ENCODE measurements at regions not wholly inside any gene's neighbourhood (a gene's known extent, or its start where the extent isn't known, plus 50 kb on each side); places are given as distances from the start of the nearest gene placed in this dataset.

DNA sequence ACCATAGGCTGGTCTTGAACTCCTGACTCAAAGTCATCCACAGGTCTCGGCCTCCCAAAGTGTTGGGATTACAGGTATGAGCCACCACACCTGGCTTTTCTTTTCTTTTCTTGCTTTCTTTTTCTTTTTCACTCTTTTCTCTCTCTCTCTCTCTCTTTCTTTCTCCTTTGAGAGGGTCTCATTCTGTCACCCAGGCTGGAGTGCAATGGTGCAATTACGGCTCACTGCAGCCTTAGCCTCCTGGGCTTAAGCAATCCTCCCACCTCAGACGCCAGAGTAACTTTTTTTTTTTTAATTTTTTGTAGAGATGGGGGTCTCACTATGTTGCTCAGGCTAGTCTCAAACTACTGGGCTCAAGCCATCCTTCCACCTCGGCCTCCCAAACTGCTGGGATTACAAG is 133.1 kb upstream of the UBE2E1 start:
- no peaks in the 10 kb centered on the region for H3K4me1 ChIP-seq (ENCODE audit: insufficient read depth, insufficient read length)
- no peak overlapping the region for H3K9ac ChIP-seq (ENCODE audit: insufficient read length, low read depth)
- no peaks in the 10 kb centered on the region for H3K27me3 ChIP-seq (ENCODE audit: insufficient read depth, insufficient read length)
- H3K9me3 ChIP-seq (ENCODE audit: insufficient read depth, low read length), result no peaks in the 10 kb centered on the region
- no peak for DNase-seq (ENCODE audit: low read depth, low spot score)
- H3K4me3 ChIP-seq (ENCODE audit: insufficient read length, low read depth), result no peak overlapping the region
- no peaks in the 10 kb centered on the region for H3K36me3 ChIP-seq (ENCODE audit: insufficient read depth, insufficient read length, low read length)
- TF ChIP-seq ZNF274 (IDR thresholded peaks at IDR 0.05; ENCODE audit: low read depth, low read length) (no peak), SUZ12 (IDR thresholded peaks at IDR 0.05; ENCODE audit: extremely low read depth, insufficient read depth, insufficient read length) (no peak), YY1 (IDR thresholded peaks at IDR 0.05; ENCODE audit: insufficient read depth, insufficient read length) (no peak)

- Histone ChIP-seq H3K36me3 (ENCODE audit: insufficient read depth, insufficient read length, low read length) (no peaks in the 10 kb centered on the region), H3K4me3 (ENCODE audit: insufficient read length, low read depth) (no peak overlapping the region), H3K9ac (ENCODE audit: insufficient read length, low read depth) (no peak overlapping the region), H3K27me3 (ENCODE audit: insufficient read depth, insufficient read length) (no peaks in the 10 kb centered on the region), H3K9me3 (ENCODE audit: insufficient read depth, low read length) (no peaks in the 10 kb centered on the region), H3K4me1 (ENCODE audit: insufficient read depth, insufficient read length) (no peaks in the 10 kb centered on the region)
- TF ChIP-seq ZNF274 (IDR thresholded peaks at IDR 0.05; ENCODE audit: low read depth, low read length) (no peak), SUZ12 (IDR thresholded peaks at IDR 0.05; ENCODE audit: extremely low read depth, insufficient read depth, insufficient read length) (no peak), YY1 (IDR thresholded peaks at IDR 0.05; ENCODE audit: insufficient read depth, insufficient read length) (no peak)
- no peak for DNase-seq (ENCODE audit: low read depth, low spot score)
Observed at GRCh38 chr3:23675010-23675409, 130.7 kb upstream of the UBE2E1 start.

DNA sequence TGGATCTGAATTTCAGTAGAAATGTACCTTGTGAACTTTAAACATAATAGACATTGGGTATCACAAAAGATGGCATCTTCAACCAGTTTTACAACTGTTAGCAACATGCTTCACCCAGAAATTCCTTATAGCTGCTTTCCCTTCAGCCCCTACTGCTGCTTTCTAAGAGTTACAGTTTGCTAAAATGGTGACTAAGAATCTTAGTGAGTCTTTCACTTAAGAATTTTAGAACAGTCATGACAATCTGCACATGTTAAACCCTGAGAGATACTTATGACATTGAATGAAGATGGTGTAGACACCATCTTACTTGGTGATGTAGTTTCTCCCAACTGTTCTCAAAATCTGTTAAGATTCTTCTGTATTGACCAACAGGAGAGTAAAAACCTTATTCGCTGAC is 129.7 kb upstream of the UBE2E1 start:
- no peak for DNase-seq (ENCODE audit: low read depth, low spot score)
- no peaks in the 10 kb centered on the region for H3K36me3 ChIP-seq (ENCODE audit: insufficient read depth, insufficient read length, low read length)
- H3K9me3 ChIP-seq (ENCODE audit: insufficient read depth, low read length), result no peaks in the 10 kb centered on the region
- H3K4me1 ChIP-seq (ENCODE audit: insufficient read depth, insufficient read length), result no peaks in the 10 kb centered on the region
- no peaks in the 10 kb centered on the region for H3K27me3 ChIP-seq (ENCODE audit: insufficient read depth, insufficient read length)
- H3K9ac ChIP-seq (ENCODE audit: insufficient read length, low read depth), result no peak overlapping the region
- TF ChIP-seq ZNF274 (IDR thresholded peaks at IDR 0.05; ENCODE audit: low read depth, low read length) (no peak), YY1 (IDR thresholded peaks at IDR 0.05; ENCODE audit: insufficient read depth, insufficient read length) (no peak), SUZ12 (IDR thresholded peaks at IDR 0.05; ENCODE audit: extremely low read depth, insufficient read depth, insufficient read length) (no peak)
- H3K4me3 ChIP-seq (ENCODE audit: insufficient read length, low read depth), result no peak overlapping the region

GRCh38 chr3:23682646-23683045 is 123.1 kb upstream of the UBE2E1 start:
- no peak overlapping the region for H3K9ac ChIP-seq (ENCODE audit: insufficient read length, low read depth)
- H3K9me3 ChIP-seq (ENCODE audit: insufficient read depth, low read length), result no peaks in the 10 kb centered on the region
- TF ChIP-seq SUZ12 (IDR thresholded peaks at IDR 0.05; ENCODE audit: extremely low read depth, insufficient read depth, insufficient read length), result no peak
- TF ChIP-seq ZNF274 (IDR thresholded peaks at IDR 0.05; ENCODE audit: low read depth, low read length), result no peak
- no peak for TF ChIP-seq YY1 (IDR thresholded peaks at IDR 0.05; ENCODE audit: insufficient read depth, insufficient read length)
- no peaks in the 10 kb centered on the region for H3K36me3 ChIP-seq (ENCODE audit: insufficient read depth, insufficient read length, low read length)
- H3K27me3 ChIP-seq (ENCODE audit: insufficient read depth, insufficient read length), result no peaks in the 10 kb centered on the region
- no peak overlapping the region for H3K4me3 ChIP-seq (ENCODE audit: insufficient read length, low read depth)
- DNase-seq (ENCODE audit: low read depth, low spot score), result no peak
- no peaks in the 10 kb centered on the region for H3K4me1 ChIP-seq (ENCODE audit: insufficient read depth, insufficient read length)

DNA sequence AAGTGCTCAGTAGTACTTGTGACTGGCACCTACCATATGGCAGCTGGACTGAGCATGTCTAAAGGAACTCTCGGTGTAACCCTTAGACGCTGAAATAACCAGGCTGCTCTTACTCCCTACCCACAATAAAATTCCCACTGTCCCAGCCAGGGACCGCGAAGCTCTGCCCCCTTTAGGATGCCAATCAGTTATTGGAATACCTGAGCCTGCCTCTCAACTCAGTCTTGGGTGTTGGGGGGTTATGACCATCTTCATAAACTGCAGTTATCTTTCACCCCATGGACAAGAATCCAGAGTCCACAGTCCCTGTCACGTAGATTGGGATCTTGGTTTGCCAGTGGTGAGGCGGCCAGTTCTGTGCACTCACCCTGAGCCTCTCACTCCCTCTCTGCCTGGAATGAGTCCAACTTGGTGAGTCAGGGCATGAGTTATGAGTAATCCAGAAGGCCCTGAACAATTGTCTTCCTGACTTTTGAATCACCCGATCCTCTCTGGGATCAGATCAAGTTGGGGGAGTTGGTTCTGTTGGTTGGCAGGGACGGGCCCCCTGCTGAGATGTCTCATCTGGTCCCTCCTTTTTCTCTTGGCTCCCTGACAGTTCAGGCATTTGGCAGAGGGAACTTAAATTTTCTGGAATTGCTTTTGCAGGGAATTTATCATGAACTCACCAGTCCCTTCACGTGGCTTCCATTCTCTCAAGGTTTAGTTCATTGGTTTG is 120.1 kb upstream of the UBE2E1 start:
- no peak overlapping the region for H3K4me3 ChIP-seq (ENCODE audit: insufficient read length, low read depth)
- no peaks in the 10 kb centered on the region for H3K27me3 ChIP-seq (ENCODE audit: insufficient read depth, insufficient read length)
- no peak overlapping the region for H3K9ac ChIP-seq (ENCODE audit: insufficient read length, low read depth)
- H3K36me3 ChIP-seq (ENCODE audit: insufficient read depth, insufficient read length, low read length), result no peaks in the 10 kb centered on the region
- peaks cover 17% of the 10 kb centered on the region for H3K9me3 ChIP-seq (ENCODE audit: insufficient read depth, low read length)
- DNase-seq (ENCODE audit: low read depth, low spot score), result no peak
- TF ChIP-seq SUZ12 (IDR thresholded peaks at IDR 0.05; ENCODE audit: extremely low read depth, insufficient read depth, insufficient read length) (no peak), ZNF274 (IDR thresholded peaks at IDR 0.05; ENCODE audit: low read depth, low read length) (no peak), YY1 (IDR thresholded peaks at IDR 0.05; ENCODE audit: insufficient read depth, insufficient read length) (no peak)
- H3K4me1 ChIP-seq (ENCODE audit: insufficient read depth, insufficient read length), result no peaks in the 10 kb centered on the region

- no peak for DNase-seq (ENCODE audit: low read depth, low spot score)
- Histone ChIP-seq H3K9ac (ENCODE audit: insufficient read length, low read depth) (no peak overlapping the region), H3K27me3 (ENCODE audit: insufficient read depth, insufficient read length) (no peaks in the 10 kb centered on the region)
Observed at GRCh38 chr3:23686519-23686918, 119.2 kb upstream of the UBE2E1 start.

GRCh38 chr3:23691357-23691895 is 114.3 kb upstream of the UBE2E1 start:
- Histone ChIP-seq H3K4me3 (ENCODE audit: insufficient read length, low read depth) (no peak overlapping the region), H3K36me3 (ENCODE audit: insufficient read depth, insufficient read length, low read length) (no peaks in the 10 kb centered on the region), H3K4me1 (ENCODE audit: insufficient read depth, insufficient read length) (no peaks in the 10 kb centered on the region), H3K9ac (ENCODE audit: insufficient read length, low read depth) (no peak overlapping the region), H3K9me3 (ENCODE audit: insufficient read depth, low read length) (peaks cover 18% of the 10 kb centered on the region), H3K27me3 (ENCODE audit: insufficient read depth, insufficient read length) (no peaks in the 10 kb centered on the region)
- no peak for TF ChIP-seq SUZ12 (IDR thresholded peaks at IDR 0.05; ENCODE audit: extremely low read depth, insufficient read depth, insufficient read length)
- no peak for TF ChIP-seq YY1 (IDR thresholded peaks at IDR 0.05; ENCODE audit: insufficient read depth, insufficient read length)
- no peak for TF ChIP-seq ZNF274 (IDR thresholded peaks at IDR 0.05; ENCODE audit: low read depth, low read length)
- DNase-seq (ENCODE audit: low read depth, low spot score), result no peak

More at GRCh38 chr3:23686519-23686918, 119.2 kb upstream of the UBE2E1 start:
- Histone ChIP-seq H3K4me1 (ENCODE audit: insufficient read depth, insufficient read length) (no peaks in the 10 kb centered on the region), H3K36me3 (ENCODE audit: insufficient read depth, insufficient read length, low read length) (no peaks in the 10 kb centered on the region), H3K9me3 (ENCODE audit: insufficient read depth, low read length) (peaks cover 18% of the 10 kb centered on the region), H3K4me3 (ENCODE audit: insufficient read length, low read depth) (no peak overlapping the region)
- TF ChIP-seq SUZ12 (IDR thresholded peaks at IDR 0.05; ENCODE audit: extremely low read depth, insufficient read depth, insufficient read length), result no peak
- TF ChIP-seq YY1 (IDR thresholded peaks at IDR 0.05; ENCODE audit: insufficient read depth, insufficient read length), result no peak
- TF ChIP-seq ZNF274 (IDR thresholded peaks at IDR 0.05; ENCODE audit: low read depth, low read length), result no peak

Measured in NT2/D1 (cell line).